Retinal pigment epithelial cell (primary cell): ENCODE measurements at regions not wholly inside any gene's neighbourhood (a gene's known extent, or its start where the extent isn't known, plus 50 kb on each side); places are given as distances from the start of the nearest gene placed in this dataset.

Source experiments
- DNase-seq: peaks from one replicate; pipeline ENCODE4 v3.0.0-alpha.2; 2010; ENCODE audit warnings: low read depth
- H3K4me3 ChIP-seq: 2 replicates; pipeline ENCODE4 v1.5.1; 2011; ENCODE audit warnings: mild to moderate bottlenecking, low read length, control low read depth, moderate library complexity
- CTCF ChIP-seq: conservative IDR thresholded peaks from 2 replicates; pipeline ENCODE4 v1.5.1; 2011; ENCODE audit warnings: low read depth, low read length, control low read depth, inconsistent platforms

- DNase-seq = no peak
- TF ChIP-seq CTCF = no peak
- no peak overlapping the region for H3K4me3 ChIP-seq
These were observed 147.2 kb downstream of the ASB1 start for GRCh38 chr2:238573916-238574315.

- no peak for DNase-seq
- H3K4me3 ChIP-seq = no peak overlapping the region
- TF ChIP-seq CTCF = no peak
These were observed 148.0 kb downstream of the ASB1 start for GRCh38 chr2:238574490-238575271.

- TF ChIP-seq CTCF = no peak
- H3K4me3 ChIP-seq = no peak overlapping the region
These were observed 149.9 kb downstream of the ASB1 start for GRCh38 chr2:238576674-238577073.

GRCh38 chr2:238578256-238578655 is 151.5 kb downstream of the ASB1 start:
- TF ChIP-seq CTCF = no peak
- H3K4me3 ChIP-seq = no peak overlapping the region
- DNase-seq = no peak

More at GRCh38 chr2:238576674-238577073, 149.9 kb downstream of the ASB1 start:
- DNase-seq = no peak

GRCh38 chr2:238580486-238580885 is 153.8 kb downstream of the ASB1 start:
- TF ChIP-seq CTCF = no peak
- no peak overlapping the region for H3K4me3 ChIP-seq
- DNase-seq = no peak

- no peak for DNase-seq
- H3K4me3 ChIP-seq = no peak overlapping the region
- TF ChIP-seq CTCF = no peak
These were observed 154.4 kb downstream of the ASB1 start for GRCh38 chr2:238581126-238581525.

GRCh38 chr2:238582159-238582558 is 155.4 kb downstream of the ASB1 start:
- DNase-seq = no peak
- no peak overlapping the region for H3K4me3 ChIP-seq
- TF ChIP-seq CTCF = no peak
